Testis (tissue), 2 donors: ENCODE measurements at regions not wholly inside any gene's neighbourhood (a gene's known extent, or its start where the extent isn't known, plus 50 kb on each side); places are given as distances from the start of the nearest gene placed in this dataset.

Experiments
- DNase-seq: peaks from one replicate; pipeline ENCODE4 v3.0.0-alpha.2; 2019
- H3K27ac ChIP-seq, 2 donors: fragments of 200-600 bp; sonication (generic); one replicate each; pipeline ENCODE4 v1.5.1; 2019
- H3K27me3 ChIP-seq: fragments of 200-600 bp; sonication (generic); one replicate; pipeline ENCODE4 v1.5.1; 2019
- H3K36me3 ChIP-seq: fragments of 200-600 bp; sonication (generic); one replicate; pipeline ENCODE4 v1.5.1; 2017; ENCODE audit warnings: low read depth; ENCODE audit errors: missing control alignments
- H3K4me1 ChIP-seq: fragments of 200-600 bp; sonication (generic); one replicate; pipeline ENCODE4 v1.5.1; 2019
- H3K4me3 ChIP-seq, 2 donors: fragments of 200-600 bp; sonication (generic); one replicate each; pipeline ENCODE4 v1.5.1; 2017 to 2019
- H3K9me3 ChIP-seq: fragments of 200-600 bp; sonication (generic); one replicate; pipeline ENCODE4 v1.5.1; 2017
- CTCF ChIP-seq, 3 experiments: fragments of 450-650 bp in 2 of 3; fragments of 200-600 bp in 1 of 3; sonication (generic) in 1 of 3; IDR thresholded peaks; one replicate each; pipeline ENCODE4 v1.5.1; 2016 to 2019; ENCODE audit warnings: antibody characterized with exemption in 3 of 3, mild to moderate bottlenecking in 2 of 3, moderate library complexity in 1 of 3
- POLR2A ChIP-seq: fragments of 450-650 bp; IDR thresholded peaks from one replicate; pipeline ENCODE4 v1.6.1; 2017; ENCODE audit warnings: antibody characterized with exemption, mild to moderate bottlenecking, moderate library complexity
- WGBS, 2 donors: methylation state at CpG; one replicate each; pipeline ENCODE4 v1.1.5; 2018; 5-methylcytosine and 5-hydroxymethylcytosine counted together
- intact Hi-C: fragments of 100-400 bp; cut with DNase I; formaldehyde crosslinking; loops from one replicate; pipeline ENCODE4 v1.15.1; 2023; ENCODE audit warnings: low total_unique reads

GRCh38 chr6:91317247-91317835 is 730.5 kb upstream of the MAP3K7 start:
- H3K9me3 ChIP-seq = no peaks in the 10 kb centered on the region
- intact Hi-C loops = no loop called here
- TF ChIP-seq POLR2A = no peak
- no peak for TF ChIP-seq CTCF (IDR thresholded peaks at IDR 0.05)
- 69 to 70% methylated on average over 2 of the region's 2 CpGs for WGBS, 2 donors
- H3K4me3 ChIP-seq = no peak overlapping the region
- no peaks in the 10 kb centered on the region for H3K4me1 ChIP-seq
- no peaks in the 10 kb centered on the region for H3K27me3 ChIP-seq
- H3K36me3 ChIP-seq = no peaks in the 10 kb centered on the region
- H3K27ac ChIP-seq = no peak overlapping the region
- DNase-seq = peak; percentile 21

DNA sequence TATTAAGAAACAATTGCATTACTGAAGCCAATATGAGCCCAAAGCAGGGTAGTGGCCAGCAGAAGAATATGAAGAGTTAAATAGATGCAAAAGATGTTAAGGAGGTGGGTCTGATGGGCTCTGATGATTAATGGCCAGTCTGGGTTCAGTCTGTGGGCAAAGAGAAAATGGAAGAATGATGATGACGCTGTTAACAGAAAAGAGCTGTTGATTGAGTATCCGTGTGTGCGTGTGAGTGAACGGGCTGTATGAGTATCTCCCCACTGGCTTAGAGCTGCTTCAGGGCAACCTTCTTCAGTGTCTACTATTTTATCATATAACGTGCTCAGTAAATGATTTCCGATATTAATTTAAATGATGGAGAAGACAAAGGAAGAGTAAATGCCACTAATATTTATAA is 723.3 kb upstream of the MAP3K7 start:
- no peak overlapping the region for H3K4me3 ChIP-seq
- H3K4me1 ChIP-seq = no peaks in the 10 kb centered on the region
- 88 to 96% methylated on average over 6 of the region's 6 CpGs for WGBS, 2 donors
- DNase-seq = no peak
- intact Hi-C loops = no loop called here
- no peak overlapping the region for H3K27ac ChIP-seq
- no peak for TF ChIP-seq CTCF (IDR thresholded peaks at IDR 0.05)
- no peak for TF ChIP-seq POLR2A
- no peaks in the 10 kb centered on the region for H3K27me3 ChIP-seq
- H3K36me3 ChIP-seq = no peaks in the 10 kb centered on the region
- H3K9me3 ChIP-seq = no peaks in the 10 kb centered on the region

- intact Hi-C loops = no loop called here
- no peak overlapping the region for H3K4me3 ChIP-seq
- 80 to 88% methylated on average over 2 of the region's 2 CpGs for WGBS, 2 donors
These were observed 718.9 kb upstream of the MAP3K7 start for GRCh38 chr6:91305755-91306154.

GRCh38 chr6:91304521-91304920 is 717.6 kb upstream of the MAP3K7 start:
- no peak overlapping the region for H3K4me3 ChIP-seq
- DNase-seq = no peak
- H3K27me3 ChIP-seq = no peaks in the 10 kb centered on the region
- H3K27ac ChIP-seq = no peak overlapping the region
- TF ChIP-seq POLR2A (no peak), CTCF (IDR thresholded peaks at IDR 0.05) (no peak)
- 20 to 45% methylated on average over 3 of the region's 3 CpGs for WGBS, 2 donors
- intact Hi-C loops = no loop called here
- no peaks in the 10 kb centered on the region for H3K9me3 ChIP-seq
- no peaks in the 10 kb centered on the region for H3K4me1 ChIP-seq
- H3K36me3 ChIP-seq = no peaks in the 10 kb centered on the region

More at GRCh38 chr6:91305755-91306154, 718.9 kb upstream of the MAP3K7 start:
- H3K9me3 ChIP-seq = no peaks in the 10 kb centered on the region
- H3K27ac ChIP-seq = no peak overlapping the region
- TF ChIP-seq CTCF (IDR thresholded peaks at IDR 0.05) = no peak
- no peak for TF ChIP-seq POLR2A
- no peaks in the 10 kb centered on the region for H3K27me3 ChIP-seq
- DNase-seq = no peak
- H3K4me1 ChIP-seq = no peaks in the 10 kb centered on the region
- no peaks in the 10 kb centered on the region for H3K36me3 ChIP-seq

DNA sequence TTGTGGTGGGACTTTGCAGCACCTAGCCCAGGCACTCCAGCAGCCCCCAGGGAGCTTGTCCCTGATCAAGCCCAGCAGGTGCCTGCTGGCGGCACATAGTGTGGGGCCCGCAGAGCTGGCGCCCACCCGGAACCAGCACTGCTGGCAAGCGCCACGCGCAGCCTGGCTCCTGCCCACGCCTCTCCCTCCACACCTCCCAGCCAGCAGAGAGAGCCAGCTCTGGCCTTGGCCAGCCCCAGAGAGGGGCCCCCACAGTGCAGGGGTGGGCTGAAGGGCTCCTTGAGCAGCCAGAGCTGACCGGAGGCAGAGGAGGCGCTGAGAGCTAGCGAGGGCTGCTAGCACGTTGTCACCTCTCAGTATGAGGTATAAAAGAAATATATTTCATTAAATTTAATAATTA is 716.5 kb upstream of the MAP3K7 start:
- no peaks in the 10 kb centered on the region for H3K27me3 ChIP-seq
- 87 to 92% methylated on average over 4 to 12 of the region's 12 CpGs for WGBS, 2 donors
- no peaks in the 10 kb centered on the region for H3K9me3 ChIP-seq
- DNase-seq = no peak
- intact Hi-C loops = no loop called here
- no peak for TF ChIP-seq CTCF (IDR thresholded peaks at IDR 0.05)
- TF ChIP-seq POLR2A = no peak
- H3K4me1 ChIP-seq = no peaks in the 10 kb centered on the region
- H3K4me3 ChIP-seq = no peak overlapping the region
- H3K36me3 ChIP-seq = no peaks in the 10 kb centered on the region
- H3K27ac ChIP-seq = no peak overlapping the region
